Thyroid gland (tissue), 4 donors: ENCODE measurements at regions not wholly inside any gene's neighbourhood (a gene's known extent, or its start where the extent isn't known, plus 50 kb on each side); places are given as distances from the start of the nearest gene placed in this dataset.

Source experiments
- CTCF ChIP-seq, 6 experiments: fragments of 200-600 bp in 3 of 6; fragments of 450-650 bp in 3 of 6; sonication (generic) in 3 of 6; IDR thresholded peaks; one replicate each; pipeline ENCODE4 v1.5.1; 2016 to 2019; ENCODE audit warnings: antibody characterized with exemption in 6 of 6, mild to moderate bottlenecking in 2 of 6, inconsistent platforms in 1 of 6, moderate library complexity in 1 of 6
- POLR2A ChIP-seq, 2 donors: fragments of 450-650 bp; IDR thresholded peaks; one replicate each; pipeline ENCODE4 v1.6.1; 2017; ENCODE audit warnings: antibody characterized with exemption in 2 of 2, mild to moderate bottlenecking in 2 of 2, moderate library complexity in 1 of 2

- TF ChIP-seq CTCF (IDR thresholded peaks at IDR 0.05) (no peak), POLR2A (IDR thresholded peaks at IDR 0.05) (no peak)
Measured at GRCh38 chr7:91520645-91521044, 256.4 kb downstream of the FZD1 start.
